ENCODE measurements at regions not wholly inside any gene's neighbourhood (a gene's known extent, or its start where the extent isn't known, plus 50 kb on each side); places are given as distances from the start of the nearest gene placed in this dataset.

DNA sequence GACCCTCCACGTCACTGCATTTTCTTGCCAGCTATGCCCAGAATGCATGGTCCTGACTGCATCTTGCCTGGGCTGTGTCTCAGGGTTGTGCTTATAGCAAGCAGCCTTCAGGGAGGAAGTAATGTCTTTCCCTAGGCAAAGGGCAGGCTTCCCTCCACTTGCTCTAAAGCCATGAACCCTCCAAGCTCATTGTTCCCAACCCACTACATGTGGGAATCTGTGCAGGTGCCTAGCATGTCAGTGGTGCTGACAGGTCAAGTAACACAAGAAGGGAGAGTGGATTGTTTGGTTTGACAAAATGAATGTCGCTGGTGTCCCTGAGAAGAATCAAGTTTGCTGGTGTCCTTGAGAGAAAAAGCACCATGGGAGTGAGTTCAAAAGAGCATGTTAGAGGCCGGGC is 53.9 kb upstream of the UCN3 start:
- no peak for DNase-seq (ENCODE audit: low spot score)

DNA sequence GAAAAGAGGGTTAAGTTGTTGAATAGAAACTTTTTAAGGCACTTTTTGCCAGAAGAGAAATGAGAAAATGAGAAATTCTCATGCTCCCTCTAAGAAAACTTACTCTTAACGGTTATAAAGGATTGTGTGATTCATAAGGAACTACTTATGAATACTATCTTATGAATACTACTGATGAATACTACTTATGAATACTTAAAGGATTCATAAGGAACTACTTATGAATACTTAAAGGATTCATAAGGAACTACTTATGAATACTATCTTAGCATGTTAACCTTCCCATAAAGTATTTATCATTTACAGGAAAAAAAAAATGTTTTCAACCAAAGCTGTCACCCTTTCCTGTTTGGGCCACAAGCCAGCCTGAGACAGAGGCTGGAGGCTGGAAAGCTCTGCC is 53.1 kb upstream of the UCN3 start:
- no peak for DNase-seq (ENCODE audit: low spot score)

DNA sequence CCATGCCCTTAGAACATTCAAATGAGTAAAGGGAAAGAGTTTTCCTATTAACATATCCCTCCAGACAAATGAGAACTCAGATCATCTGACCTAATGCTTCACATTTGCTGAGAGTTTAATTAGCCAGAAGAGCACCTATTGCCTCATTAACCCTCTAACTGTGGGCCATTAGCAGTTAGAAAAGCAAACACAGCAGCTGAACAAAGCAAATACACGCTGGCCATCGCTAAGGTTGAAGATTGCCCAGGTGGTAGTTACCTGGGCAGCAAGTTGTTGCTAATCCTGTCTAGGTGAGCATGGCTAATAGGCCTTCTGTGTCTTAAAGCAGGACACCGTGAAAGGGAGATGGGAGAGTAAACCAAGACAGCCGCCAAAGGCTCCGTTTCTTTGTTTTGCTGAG is 49.9 kb upstream of the UCN3 start:
- no peak for DNase-seq (ENCODE audit: low spot score)
